Kidney epithelial cell (primary cell): ENCODE measurements at regions not wholly inside any gene's neighbourhood (a gene's known extent, or its start where the extent isn't known, plus 50 kb on each side); places are given as distances from the start of the nearest gene placed in this dataset.
A peak's percentile ranks its signal among the peaks of the same experiment; 100 is the strongest.
"Not testable (repeated sequence)": the region's sequence is repeated elsewhere in the genome, so short reads cannot be mapped to it uniquely, and the experiment has no call there.

Source experiments
- DNase-seq: peaks from one replicate; pipeline ENCODE4 v3.0.0-alpha.2; 2010; ENCODE audit warnings: low read depth
- H3K27me3 ChIP-seq: 2 replicates; pipeline ENCODE4 v1.6.0; 2011; ENCODE audit warnings: low read length; ENCODE audit not compliant: control insufficient read depth, insufficient read depth
- H3K36me3 ChIP-seq: 2 replicates; pipeline ENCODE4 v1.5.1; 2011; ENCODE audit warnings: low read length; ENCODE audit not compliant: control insufficient read depth, insufficient read depth
- H3K4me3 ChIP-seq: 2 replicates; pipeline ENCODE4 v1.5.1; 2011; ENCODE audit warnings: low read depth, mild to moderate bottlenecking, control low read depth, low read length

DNA sequence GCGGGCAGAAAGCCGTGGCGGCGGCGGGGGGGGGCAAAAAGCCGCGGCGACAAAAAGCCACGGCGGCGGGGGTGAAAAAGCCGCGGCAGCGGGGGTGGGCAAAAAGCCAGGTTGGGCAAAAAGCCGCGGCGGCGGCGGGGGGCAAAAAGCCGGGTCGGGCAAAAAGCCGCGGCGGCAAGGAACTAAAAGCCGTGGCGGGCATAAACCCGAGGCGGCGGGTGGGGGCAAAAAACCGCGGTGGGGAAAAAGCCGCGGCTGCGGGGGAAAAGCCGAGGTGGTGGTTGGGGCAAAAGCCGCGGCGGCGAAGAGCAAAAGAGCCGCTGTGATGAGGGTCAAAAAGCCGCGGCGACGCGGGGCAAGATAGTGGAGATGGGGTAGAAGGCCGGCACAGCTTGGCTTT is 1834.2 kb downstream of the FOXD4L5 start:
- not testable (repeated sequence) for H3K27me3 ChIP-seq, H3K36me3 ChIP-seq, DNase-seq
- H3K4me3 ChIP-seq, result peak overlapping the region; percentile 24

GRCh38 chr9:63425123-63425522 is 1859.9 kb downstream of the FOXD4L5 start:
- H3K36me3 ChIP-seq, H3K4me3 ChIP-seq, H3K27me3 ChIP-seq, DNase-seq: not testable (repeated sequence)

- H3K27me3 ChIP-seq, H3K4me3 ChIP-seq, DNase-seq: not testable (repeated sequence)
These were observed 1894.1 kb downstream of the FOXD4L5 start for GRCh38 chr9:63390897-63391296.

GRCh38 chr9:63385479-63385878 is 1899.5 kb downstream of the FOXD4L5 start:
- DNase-seq, H3K27me3 ChIP-seq, H3K36me3 ChIP-seq, H3K4me3 ChIP-seq: not testable (repeated sequence)

More at GRCh38 chr9:63390897-63391296, 1894.1 kb downstream of the FOXD4L5 start:
- not testable (repeated sequence) for H3K36me3 ChIP-seq

DNA sequence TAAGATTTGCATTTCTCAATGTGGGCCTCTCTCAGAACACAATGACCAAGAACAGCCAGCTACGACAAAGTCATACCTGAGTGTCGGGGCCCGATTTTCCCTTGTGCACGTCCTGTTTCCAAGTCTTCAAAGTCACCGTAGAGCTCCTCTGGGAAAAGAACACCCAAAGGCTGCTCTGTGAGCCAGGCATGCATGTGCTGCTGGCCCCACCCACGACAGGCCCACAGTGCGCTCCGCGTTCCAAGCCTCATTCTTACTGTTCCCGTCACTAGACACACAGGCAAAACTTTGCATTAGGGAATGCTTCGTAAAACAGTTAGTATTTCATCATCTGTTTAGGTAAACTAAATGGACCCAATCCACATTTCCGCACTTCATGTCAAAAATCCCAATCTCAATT is 1905.1 kb downstream of the FOXD4L5 start:
- DNase-seq, H3K36me3 ChIP-seq, H3K27me3 ChIP-seq, H3K4me3 ChIP-seq: not testable (repeated sequence)

GRCh38 chr9:63354219-63354618 is 1930.8 kb downstream of the FOXD4L5 start:
- H3K27me3 ChIP-seq, H3K4me3 ChIP-seq, H3K36me3 ChIP-seq, DNase-seq: not testable (repeated sequence)

- not testable (repeated sequence) for H3K27me3 ChIP-seq, H3K36me3 ChIP-seq, DNase-seq, H3K4me3 ChIP-seq
These were observed 1937.7 kb downstream of the FOXD4L5 start for GRCh38 chr9:63347347-63347746.

GRCh38 chr9:63346310-63347048 is 1938.5 kb downstream of the FOXD4L5 start:
- H3K4me3 ChIP-seq, H3K36me3 ChIP-seq, H3K27me3 ChIP-seq: not testable (repeated sequence)
- peak; percentile 94 for DNase-seq

DNA sequence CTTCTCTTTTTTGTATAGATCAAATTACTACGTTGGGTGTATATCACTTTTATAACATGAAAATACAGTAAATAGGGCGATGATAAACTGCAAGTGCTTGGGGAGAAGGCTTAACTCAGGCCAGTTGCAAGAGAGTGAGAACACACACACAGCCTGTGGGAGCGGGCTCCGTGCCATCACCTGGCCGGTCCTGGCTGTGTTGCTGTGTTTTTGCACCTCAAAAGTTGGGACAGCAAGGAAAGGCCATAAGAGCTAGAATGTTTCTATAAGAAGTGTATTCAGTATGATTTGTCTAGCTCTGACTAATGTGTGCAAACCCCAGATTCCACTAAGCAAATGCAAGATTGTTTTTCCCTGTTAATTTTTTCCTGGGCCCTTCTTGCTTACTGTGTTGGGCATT is 1940.6 kb downstream of the FOXD4L5 start:
- not testable (repeated sequence) for H3K27me3 ChIP-seq, H3K36me3 ChIP-seq, H3K4me3 ChIP-seq, DNase-seq

DNA sequence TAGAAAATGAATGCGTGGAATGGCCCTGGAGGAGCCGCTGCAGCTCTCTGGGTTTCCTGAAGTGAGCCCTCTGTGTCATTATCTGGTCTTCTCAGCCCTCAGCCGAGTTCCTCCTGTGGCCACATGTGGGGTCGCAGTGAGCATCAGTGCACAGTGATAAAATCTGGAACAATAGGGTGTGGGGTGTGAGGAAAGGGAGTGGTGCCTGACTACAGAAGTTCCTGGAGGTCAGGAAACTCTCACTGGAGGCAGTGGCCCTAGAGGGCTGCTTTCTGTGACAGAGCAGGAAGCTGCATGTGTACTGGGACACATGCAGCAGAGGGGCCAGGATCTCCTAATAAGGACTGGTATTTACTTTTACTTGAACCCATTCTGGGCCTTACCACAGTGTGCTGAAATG is 1942.5 kb downstream of the FOXD4L5 start:
- not testable (repeated sequence) for H3K36me3 ChIP-seq, H3K27me3 ChIP-seq, H3K4me3 ChIP-seq
- DNase-seq, result peak; percentile 32

GRCh38 chr9:63337899-63338604 is 1947.0 kb downstream of the FOXD4L5 start:
- peak; percentile 58 for DNase-seq
- H3K27me3 ChIP-seq, H3K36me3 ChIP-seq, H3K4me3 ChIP-seq: not testable (repeated sequence)

- not testable (repeated sequence) for H3K27me3 ChIP-seq, DNase-seq, H3K4me3 ChIP-seq, H3K36me3 ChIP-seq
These were observed 1949.7 kb downstream of the FOXD4L5 start for GRCh38 chr9:63335286-63335685.

DNA sequence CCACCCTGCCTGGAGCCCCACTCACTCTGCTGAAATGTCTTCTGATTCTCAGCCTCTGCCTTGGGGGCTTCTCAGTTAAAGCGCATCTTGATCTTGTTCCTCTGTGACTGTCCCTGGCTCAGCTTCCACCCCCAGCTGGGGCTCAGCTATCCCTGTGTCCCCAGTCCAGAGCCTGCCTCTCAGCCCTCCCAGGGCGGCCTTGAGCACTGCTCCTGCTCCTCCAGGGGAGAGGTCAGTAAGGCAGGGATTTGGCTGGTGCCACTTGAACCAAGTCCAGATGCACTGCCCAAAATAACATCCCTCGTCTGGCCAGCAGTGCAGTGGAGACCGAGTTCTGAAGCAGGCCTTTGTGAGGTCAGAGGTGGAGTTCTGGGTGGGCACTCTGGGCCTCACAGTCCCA is 1950.8 kb downstream of the FOXD4L5 start:
- H3K27me3 ChIP-seq, H3K4me3 ChIP-seq, DNase-seq, H3K36me3 ChIP-seq: not testable (repeated sequence)

GRCh38 chr9:63333083-63333482 is 1951.9 kb downstream of the FOXD4L5 start:
- H3K27me3 ChIP-seq, H3K36me3 ChIP-seq, H3K4me3 ChIP-seq, DNase-seq: not testable (repeated sequence)

DNA sequence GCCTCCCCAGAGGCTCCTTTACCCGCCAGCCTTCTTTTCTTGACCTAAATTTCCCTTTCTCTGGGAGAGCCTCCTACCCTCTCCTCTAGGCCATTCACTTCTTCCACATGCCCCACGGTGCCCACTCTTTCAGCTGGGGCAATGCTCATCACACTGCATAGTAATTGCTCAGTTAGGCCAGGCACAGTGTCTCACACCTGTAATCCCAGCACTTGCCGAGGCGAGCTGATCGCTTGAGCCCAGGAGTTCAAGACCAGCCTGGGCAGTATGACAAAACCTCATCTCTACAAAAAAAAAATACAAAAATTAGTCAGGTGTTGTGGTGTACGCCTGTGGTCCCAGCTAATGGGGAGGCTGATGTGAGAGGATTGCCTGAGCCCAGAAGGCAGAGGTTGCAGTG is 1956.7 kb downstream of the FOXD4L5 start:
- not testable (repeated sequence) for DNase-seq, H3K4me3 ChIP-seq, H3K36me3 ChIP-seq, H3K27me3 ChIP-seq
